ENCODE measurements at regions not wholly inside any gene's neighbourhood (a gene's known extent, or its start where the extent isn't known, plus 50 kb on each side); places are given as distances from the start of the nearest gene placed in this dataset.

DNA sequence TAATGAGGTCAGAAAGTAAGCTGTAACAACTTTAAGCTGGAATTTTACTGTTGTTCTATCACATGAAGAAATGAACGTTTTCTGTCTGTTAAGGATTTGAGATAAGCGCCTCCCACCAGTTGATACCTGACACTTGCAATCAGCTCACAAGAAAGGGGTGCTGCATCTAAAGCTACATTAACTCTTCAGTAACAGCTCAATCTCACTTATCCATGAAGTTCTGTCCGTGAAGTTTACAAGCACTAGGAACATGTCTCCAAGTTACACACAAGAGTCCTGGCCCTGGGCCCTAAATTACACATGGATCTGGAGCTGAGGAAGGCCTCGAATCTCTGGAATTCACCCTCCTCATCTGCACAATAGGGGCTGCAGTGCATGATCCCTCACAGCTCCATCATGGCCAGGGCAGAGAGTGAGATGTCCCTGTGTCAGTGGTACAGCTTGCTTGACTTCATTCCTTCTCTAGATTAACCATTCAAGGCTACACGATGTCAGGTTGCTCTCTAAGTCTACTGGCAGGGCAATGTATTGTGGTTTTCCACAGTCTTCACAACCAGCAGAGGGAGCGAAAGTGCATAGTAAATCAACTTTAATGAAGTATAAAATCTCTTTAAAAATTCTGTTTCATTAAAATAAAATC is 182.4 kb upstream of the MCHR2 start:
- DNase-seq: no peak

DNA sequence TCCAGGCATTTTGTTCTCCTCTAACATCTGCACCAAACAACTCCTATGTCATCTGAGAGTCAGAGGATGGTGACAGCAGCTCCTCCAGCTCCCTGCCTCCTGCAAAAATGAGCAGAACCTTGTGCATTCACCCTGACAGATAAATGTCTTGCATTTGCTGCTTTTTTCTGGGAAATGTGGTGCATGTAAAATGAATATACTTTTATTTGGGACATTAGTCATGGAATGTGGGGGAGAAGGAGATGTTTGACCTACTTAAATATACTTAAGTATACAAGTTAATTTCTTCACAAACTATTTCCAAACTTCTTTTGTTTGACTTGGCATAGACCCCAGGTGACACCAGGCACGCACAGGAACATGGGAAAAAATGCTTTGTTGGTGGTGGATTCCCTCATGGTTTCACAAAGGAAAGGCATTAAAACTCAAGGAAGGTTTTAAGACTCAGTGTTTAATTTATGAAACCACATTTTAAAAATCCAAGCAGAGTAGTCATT is 181.8 kb upstream of the MCHR2 start:
- DNase-seq: no peak

- no peak for DNase-seq
Observed at GRCh38 chr6:100173211-100173610, 179.2 kb upstream of the MCHR2 start.

DNA sequence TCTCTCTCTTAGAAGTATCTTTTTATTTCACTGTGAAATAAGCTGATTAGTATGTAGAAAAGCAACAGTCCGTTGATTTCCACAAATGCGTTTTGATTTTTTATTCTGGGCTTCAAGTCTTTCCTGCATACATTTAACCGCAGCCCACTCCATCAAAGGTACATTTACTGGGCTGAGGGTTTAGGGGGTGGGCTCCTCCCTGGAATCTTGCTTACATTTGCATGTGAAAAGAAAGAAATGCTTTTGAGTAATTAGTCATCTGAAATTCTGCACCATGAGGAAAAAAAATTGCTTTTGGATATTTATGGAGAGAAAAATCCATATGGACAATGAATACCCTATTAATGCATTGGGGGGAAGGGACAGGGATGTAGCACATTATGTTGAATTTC is 178.3 kb upstream of the MCHR2 start:
- DNase-seq: no peak

- DNase-seq: no peak
Observed at GRCh38 chr6:100171533-100172321, 177.7 kb upstream of the MCHR2 start.

GRCh38 chr6:100168148-100168547 is 174.1 kb upstream of the MCHR2 start:
- no peak for DNase-seq

DNA sequence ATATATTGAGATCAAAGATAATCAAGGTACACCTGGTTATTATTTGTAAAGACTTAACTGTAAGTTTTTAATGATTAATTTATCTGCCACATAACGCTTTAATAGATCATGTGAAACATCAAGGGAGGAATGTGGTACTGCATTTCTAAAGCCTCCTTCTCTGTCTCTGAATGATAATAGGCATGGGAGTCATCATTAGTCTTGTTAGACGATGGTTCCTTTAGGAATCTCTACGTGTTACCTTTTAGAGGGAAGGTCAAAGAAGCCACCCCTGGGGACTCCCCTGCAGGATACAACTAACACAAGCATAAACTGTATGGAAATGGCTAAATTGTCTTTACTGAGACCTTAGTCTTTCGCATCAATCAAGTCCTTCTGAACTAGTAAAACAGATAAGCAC is 173.6 kb upstream of the MCHR2 start:
- DNase-seq: no peak

GRCh38 chr6:100166956-100167355 is 172.9 kb upstream of the MCHR2 start:
- no peak for DNase-seq

GRCh38 chr6:100165442-100165841 is 171.4 kb upstream of the MCHR2 start:
- no peak for DNase-seq

GRCh38 chr6:100163035-100163434 is 169.0 kb upstream of the MCHR2 start:
- no peak for DNase-seq

- DNase-seq: no peak
Observed at GRCh38 chr6:100161782-100162365, 167.9 kb upstream of the MCHR2 start.

DNA sequence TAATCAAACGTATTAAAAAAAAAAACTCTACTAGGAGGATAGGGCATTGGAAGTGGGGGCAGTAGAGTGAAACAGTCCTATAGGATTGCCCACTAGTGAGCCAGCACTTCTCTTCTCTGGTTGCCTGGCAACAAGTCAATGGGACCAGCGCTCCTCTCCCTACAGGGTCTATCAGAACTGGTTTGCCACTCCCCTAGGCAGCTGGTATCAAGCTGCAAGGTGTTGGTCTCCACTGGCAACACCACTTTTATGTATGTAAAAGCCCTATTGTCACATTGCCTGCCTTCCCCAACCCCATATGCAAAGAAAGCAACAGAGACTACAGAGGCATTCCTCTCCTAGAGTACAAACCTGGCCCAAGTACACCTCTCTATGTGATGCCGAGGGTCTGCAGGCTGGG is 166.9 kb upstream of the MCHR2 start:
- no peak for DNase-seq

- no peak for DNase-seq
Observed at GRCh38 chr6:100155141-100155540, 161.1 kb upstream of the MCHR2 start.

DNA sequence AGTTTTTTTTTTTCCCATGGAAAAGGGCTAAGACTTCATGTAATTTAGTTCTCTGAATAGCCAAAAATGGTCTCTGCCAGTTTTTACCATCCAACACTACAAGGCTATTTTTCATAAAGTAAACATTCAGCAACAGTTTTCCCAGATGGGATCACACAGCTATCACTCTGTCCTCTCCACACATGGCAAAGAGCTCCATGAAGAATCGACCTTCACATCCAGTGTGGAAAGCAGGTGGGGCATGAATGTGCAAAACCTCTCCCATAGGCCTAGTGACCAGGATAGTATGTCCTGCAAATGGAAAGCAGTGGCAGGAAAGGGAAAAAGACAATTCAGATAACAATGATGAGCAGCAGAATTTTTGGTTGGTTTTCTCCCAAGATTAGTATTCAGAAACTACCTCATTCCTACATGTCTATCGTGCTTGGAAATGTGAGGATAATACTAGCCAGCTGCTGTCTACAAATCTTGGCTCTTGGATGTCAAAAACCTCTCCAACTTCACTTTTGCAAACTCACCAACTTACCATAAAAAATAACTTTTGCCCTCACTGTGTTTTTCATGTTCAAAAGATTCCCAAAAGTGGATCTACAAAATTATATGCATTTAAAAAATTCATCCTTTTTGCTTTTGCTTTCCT is 159.7 kb upstream of the MCHR2 start:
- DNase-seq: no peak

GRCh38 chr6:100152201-100152600 is 158.2 kb upstream of the MCHR2 start:
- DNase-seq: no peak

- no peak for DNase-seq
Observed at GRCh38 chr6:100144991-100145390, 151.0 kb upstream of the MCHR2 start.

- DNase-seq: no peak
Observed at GRCh38 chr6:100138346-100139022, 144.5 kb upstream of the MCHR2 start.

DNA sequence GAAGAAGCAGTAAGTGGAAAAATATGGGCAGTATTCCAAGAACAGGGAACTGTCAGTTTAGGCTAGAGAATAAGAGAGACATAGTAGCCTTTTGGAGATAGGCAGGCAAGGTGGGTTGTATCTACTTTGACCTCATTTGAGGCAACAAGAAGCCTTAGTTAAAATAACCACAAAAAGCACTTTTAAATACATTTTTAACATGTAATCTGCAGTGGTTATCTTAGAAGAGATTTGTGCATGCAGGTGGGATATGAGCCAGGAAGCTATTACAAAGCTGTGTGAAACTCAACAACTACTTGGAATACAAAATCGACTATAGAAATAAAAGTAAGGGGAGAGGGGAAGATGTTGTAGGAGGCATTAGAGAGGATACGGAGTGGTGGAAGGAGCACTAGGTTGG is 143.7 kb upstream of the MCHR2 start:
- no peak for DNase-seq

DNA sequence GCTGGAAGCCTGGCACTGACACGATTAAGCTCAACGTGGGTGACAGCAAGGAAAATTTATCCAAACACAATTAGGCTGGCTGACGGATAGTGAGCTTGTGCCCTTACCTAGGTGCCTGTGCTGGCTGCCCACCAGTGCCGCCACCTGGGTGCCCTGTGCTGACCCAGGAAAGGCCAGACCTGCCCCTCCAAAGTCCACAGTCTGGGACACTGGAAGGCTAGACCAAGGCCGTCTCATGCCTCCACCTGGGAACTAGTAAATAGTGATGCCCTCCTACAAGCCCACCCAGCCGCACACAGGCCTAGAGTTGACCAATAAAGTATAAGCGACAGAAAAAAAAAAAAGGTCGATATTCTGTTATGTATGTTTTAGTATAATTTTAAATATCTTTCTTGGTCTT is 142.6 kb upstream of the MCHR2 start:
- no peak for DNase-seq

- no peak for DNase-seq
Observed at GRCh38 chr6:100135977-100136376, 142.0 kb upstream of the MCHR2 start.

GRCh38 chr6:100134703-100135102 is 140.7 kb upstream of the MCHR2 start:
- DNase-seq: no peak

GRCh38 chr6:100134297-100134696 is 140.3 kb upstream of the MCHR2 start:
- DNase-seq: no peak

DNA sequence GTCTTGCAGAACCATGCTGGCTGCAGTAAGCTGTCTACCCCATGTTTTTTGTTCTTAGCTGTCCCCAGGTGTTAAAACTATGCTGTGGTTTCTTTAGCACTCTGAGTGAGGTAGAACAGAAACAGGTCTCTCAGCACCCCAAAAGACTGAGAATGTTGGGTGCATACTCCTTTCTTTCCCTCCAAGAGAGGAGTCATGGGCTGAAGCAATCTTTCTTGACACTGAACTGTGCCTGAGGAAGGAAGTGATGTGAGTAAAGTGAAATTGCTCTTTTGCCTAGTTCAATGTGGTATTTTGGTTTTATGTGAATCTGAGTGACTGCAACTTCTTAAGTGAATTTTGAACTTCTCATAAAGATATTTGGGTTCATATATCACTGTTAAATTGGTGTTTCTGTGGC is 138.0 kb upstream of the MCHR2 start:
- DNase-seq: no peak

All from DMS79 treated with DMSO at 0.1 percent for 48 hours (cell line).